IPS-NIHi7 (cell line): ENCODE measurements at regions not wholly inside any gene's neighbourhood (a gene's known extent, or its start where the extent isn't known, plus 50 kb on each side); places are given as distances from the start of the nearest gene placed in this dataset.
"Not testable (repeated sequence)": the region's sequence is repeated elsewhere in the genome, so short reads cannot be mapped to it uniquely, and the experiment has no call there.

Experiments used
- DNase-seq: peaks from one replicate; pipeline ENCODE4 v3.0.0; 2012; ENCODE audit warnings: mixed read lengths; ENCODE audit errors: extremely low spot score

DNA sequence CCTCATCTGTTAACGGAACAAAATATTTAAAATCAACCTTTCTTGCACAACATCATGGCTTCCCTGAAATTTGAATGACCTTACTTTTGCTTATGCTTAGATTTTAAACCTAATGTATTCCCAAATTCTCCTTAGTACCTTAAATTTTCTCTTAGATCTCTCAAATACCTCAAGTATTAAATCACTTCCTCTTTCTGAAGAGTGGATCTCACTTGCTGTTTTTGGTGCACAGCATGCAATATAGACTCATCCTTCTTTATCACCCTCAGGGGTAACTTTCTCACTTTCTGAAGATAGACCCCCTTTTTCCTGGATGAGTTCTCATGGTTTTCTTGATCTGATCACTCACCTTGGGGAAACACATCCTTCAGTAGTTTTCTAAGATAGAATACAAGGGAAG, 871.7 kb downstream of the DACH1 start:
- DNase-seq: no peak

DNA sequence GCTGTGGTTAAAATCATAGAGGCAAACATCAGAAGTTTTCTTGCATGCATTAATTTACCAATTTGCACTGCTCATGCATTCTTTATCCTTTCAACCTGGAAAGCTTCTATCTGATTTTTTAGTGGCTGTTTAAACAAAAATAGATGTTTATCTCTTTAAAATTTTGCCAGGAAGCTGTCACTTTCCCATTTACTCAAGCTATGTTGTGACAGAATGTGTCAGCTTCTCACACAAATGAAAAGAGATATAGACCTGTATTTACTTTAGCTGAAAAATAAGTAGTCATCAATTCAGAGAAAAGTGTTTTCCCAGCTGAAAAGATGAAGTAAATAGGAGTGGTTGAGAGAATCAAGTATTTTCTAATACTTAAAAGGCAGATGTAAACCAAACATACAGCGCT, 872.8 kb downstream of the DACH1 start:
- no peak for DNase-seq

DNA sequence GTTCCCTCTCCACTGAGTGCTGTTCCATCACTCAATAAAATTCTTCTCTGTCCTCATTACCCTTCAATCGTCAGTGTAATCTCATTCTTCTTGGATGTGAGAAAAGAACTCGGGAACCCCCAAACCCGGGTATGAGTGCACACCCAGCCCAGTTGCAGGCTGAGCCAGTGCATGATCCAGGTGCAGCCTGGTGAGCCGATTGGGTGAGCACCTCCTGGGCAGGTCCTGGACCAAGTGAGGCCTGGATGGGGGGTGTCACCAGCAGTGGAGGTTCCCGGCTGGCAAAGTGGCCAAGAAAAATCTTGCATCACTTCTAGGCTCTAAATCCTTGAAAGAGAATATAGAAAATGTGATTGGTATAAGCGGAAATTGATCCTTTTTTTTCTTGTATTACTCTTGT, 878.8 kb upstream of the KLHL1 start:
- DNase-seq: no peak

- no peak for DNase-seq
Observed at GRCh38 chr13:70985371-70985770, 877.1 kb upstream of the KLHL1 start.

DNA sequence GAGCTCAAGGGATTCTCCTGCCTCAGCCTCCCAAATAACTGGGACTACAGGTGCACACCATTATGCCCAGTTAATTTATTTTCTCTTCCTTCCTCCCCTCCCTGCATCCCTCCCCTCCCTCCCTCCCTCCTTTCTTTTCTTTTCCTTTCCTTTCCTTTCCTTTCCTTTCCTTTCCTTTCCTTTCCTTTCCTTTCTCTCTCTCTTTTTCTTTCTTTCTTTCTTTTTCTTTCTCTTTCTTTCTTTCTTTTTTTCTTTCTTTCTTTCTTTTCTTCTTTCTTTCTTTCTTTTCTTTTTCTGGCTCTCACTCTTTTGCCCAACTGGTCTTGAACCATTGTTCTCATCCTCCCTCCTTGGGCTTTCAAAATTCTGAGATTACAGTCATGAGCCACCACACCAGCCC, 873.0 kb upstream of the KLHL1 start:
- not testable (repeated sequence) for DNase-seq

- DNase-seq: no peak
Observed at GRCh38 chr13:70969321-70969720, 861.1 kb upstream of the KLHL1 start.

DNA sequence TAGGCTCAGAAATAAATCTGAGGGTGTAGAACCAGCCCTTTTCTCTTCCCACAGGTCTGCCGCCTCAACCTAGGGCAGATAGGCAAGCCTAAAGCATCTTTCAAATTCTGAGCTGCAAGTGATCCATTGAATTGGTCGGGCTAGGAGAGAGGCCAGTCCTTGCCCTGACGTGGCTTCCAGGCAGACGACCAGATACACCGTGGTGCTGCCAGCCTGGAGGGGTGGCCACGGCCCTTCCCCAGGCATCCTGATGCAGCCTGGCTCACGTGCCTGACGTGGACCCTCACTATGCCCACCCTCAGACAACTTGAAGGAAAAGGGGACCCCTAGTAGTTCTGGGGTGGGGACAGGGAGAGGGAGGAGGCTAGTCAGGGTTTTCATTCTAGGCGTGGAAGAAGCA, 859.3 kb upstream of the KLHL1 start:
- no peak for DNase-seq

- no peak for DNase-seq
Observed at GRCh38 chr13:70964874-70965273, 856.6 kb upstream of the KLHL1 start.

DNA sequence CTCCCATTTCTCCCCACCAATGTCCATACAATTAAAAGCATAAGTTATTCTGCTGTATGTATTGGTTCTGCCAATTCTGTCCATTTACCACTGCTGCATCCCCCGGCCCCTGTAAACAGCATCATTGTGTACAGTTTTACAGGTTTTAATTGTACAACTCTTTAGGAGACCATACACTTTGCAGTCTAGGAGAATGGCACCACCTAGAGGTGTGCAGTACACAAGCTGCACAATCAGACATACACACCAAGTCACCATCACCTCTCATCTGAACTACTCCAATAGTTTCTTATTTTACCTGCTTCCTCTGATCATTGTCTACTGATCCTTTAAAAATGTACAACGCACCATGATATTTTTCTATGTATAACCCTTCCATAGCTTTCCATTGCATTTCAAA, 855.9 kb upstream of the KLHL1 start:
- no peak for DNase-seq

- no peak for DNase-seq
Observed at GRCh38 chr13:70960841-70961443, 852.7 kb upstream of the KLHL1 start.

GRCh38 chr13:70959035-70959775, 851.0 kb upstream of the KLHL1 start:
- DNase-seq: no peak

GRCh38 chr13:70955887-70956286, 847.6 kb upstream of the KLHL1 start:
- no peak for DNase-seq

DNA sequence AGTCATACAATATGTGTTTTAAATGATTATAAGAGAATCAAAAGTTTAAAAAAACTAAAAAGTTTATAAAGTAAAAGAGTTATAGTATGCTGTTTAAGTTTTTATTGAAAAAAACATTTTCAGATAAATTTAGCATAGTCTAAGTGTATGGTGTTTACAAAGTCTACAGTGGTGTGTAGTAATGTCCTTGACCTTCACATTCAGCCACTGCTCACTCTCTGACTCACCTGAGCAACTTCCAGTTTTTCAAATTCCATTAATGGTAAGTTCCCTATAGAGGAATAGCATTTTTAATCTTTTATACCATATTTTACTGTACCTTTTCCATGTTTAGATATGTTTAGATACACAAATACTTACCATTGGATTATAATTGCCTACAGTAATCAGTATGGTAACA, 842.4 kb upstream of the KLHL1 start:
- no peak for DNase-seq

DNA sequence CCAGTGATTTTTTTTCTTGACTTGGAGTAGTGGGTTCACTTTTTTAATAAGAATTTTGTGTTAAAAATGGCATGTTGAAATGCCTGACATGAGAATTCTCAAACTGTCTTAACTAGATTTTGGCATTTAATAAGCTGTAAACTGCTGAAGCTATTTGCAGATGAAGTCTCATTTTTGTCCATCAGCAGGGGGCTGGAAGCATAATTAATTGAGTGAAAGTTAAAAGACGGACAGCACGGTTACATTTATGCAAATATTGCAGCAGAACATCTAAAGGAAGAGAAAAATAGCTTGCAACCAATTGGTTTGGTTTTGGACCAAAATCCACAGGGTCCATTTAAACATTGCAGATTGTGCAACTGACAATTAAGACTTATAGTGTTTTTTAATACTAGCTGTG, 837.3 kb upstream of the KLHL1 start:
- DNase-seq: no peak

DNA sequence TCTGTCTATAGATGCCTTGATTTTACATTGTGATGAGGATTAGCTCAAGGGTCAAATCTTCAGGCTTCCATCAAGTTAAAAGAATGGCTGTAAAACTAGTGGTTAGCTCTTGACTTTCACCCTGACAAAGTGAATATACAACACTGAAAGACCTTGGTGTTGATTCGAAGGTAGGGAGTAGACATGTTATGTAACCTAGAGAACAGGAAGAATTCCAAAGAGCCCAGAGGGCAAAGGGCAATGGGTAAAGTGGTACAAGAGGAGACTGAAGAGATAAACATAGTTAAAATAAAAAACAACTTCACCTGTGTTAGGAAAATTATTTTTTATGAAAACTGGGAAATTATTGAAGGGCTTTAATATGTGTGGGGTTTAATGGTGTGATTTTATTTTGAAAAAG, 833.2 kb upstream of the KLHL1 start:
- no peak for DNase-seq

DNA sequence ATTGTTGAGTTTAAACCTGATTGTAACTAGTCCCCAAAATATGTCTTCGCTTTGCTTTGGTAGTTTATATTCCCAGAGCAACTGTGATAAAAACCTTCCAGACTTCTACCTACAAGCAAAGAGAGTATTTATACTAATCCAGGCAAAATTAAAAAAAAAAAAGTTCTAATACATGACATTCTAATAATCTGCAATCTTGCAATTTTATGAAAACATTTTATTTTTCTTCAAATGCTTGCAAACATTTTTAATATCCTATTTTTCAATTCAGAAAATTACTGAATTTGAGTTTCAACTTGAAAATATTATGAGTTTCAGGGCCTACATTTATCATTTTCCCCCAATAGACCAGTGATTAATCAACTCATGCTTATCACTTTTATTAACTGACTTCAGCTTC, 830.2 kb upstream of the KLHL1 start:
- DNase-seq: no peak

DNA sequence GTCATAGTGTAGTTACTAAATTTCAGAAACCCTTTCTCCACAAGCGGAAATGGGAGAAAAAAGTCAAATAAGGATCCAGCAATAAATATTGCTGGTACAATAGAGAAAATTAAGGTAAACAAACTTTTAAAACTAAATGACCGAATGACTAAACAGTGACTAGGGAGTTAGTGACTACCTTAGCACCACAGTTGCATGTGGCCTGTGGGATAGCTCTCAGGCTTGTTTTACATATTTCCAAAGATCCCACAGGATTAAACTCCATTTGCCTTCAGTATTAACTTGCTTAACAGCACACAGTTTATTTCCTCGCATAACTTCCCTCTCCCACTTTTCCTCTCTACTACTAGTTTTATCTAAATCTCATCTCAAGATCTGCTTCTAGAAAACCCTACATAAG, 824.3 kb upstream of the KLHL1 start:
- no peak for DNase-seq

GRCh38 chr13:70923863-70924752, 815.9 kb upstream of the KLHL1 start:
- no peak for DNase-seq

- no peak for DNase-seq
Observed at GRCh38 chr13:70911286-70911685, 803.0 kb upstream of the KLHL1 start.

DNA sequence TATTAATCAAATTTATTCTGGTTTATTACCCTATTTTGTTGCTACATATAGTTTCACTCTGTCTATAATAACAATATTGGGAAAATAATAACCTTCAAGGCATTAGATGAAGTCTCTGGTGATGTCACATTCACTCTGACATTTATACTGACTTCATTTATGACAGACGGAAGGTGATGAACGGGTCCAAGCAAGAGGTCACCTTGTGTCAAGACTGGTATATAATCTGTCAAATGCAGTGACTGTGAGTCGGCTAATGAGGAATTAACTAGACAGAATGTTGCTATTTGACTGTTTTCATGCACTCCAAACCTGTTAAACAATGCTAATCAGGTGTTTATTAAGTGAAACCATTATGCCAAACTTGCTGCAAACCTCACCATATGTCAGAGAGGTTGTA, 800.5 kb upstream of the KLHL1 start:
- no peak for DNase-seq

GRCh38 chr13:70905035-70905434, 796.8 kb upstream of the KLHL1 start:
- DNase-seq: no peak

- DNase-seq: no peak
Observed at GRCh38 chr13:70896136-70896535, 787.9 kb upstream of the KLHL1 start.

DNA sequence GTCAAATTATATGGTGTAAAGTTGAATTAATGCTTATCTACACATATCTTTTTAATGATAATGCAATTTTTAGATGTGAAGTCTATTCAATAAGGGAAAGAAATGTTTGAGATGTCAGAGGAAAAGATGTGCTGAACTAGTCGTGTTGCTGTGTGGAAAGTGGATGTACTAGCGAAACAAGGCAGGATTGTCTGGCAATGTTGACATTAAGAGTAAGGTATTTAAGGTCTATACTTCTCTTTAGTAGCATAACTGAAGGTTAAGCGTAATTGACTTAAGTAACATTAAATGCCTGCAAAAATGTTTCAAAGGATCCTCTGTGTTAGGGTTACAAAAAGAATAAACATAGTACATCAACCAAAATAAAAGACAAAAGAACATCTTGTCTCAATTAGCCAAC, 787.3 kb upstream of the KLHL1 start:
- DNase-seq: no peak
